Erythroblast (primary cell): ENCODE measurements at regions not wholly inside any gene's neighbourhood (a gene's known extent, or its start where the extent isn't known, plus 50 kb on each side); places are given as distances from the start of the nearest gene placed in this dataset.

Experiments used
- GATA1 ChIP-seq: IDR thresholded peaks from 2 replicates; pipeline ENCODE4 v1.6.1; 2011; ENCODE audit warnings: low read depth, mild to moderate bottlenecking, control low read depth, low read length, moderate library complexity
- POLR2A ChIP-seq: IDR thresholded peaks from 2 replicates; pipeline ENCODE4 v1.6.1; 2011; ENCODE audit warnings: mild to moderate bottlenecking, low read length

DNA sequence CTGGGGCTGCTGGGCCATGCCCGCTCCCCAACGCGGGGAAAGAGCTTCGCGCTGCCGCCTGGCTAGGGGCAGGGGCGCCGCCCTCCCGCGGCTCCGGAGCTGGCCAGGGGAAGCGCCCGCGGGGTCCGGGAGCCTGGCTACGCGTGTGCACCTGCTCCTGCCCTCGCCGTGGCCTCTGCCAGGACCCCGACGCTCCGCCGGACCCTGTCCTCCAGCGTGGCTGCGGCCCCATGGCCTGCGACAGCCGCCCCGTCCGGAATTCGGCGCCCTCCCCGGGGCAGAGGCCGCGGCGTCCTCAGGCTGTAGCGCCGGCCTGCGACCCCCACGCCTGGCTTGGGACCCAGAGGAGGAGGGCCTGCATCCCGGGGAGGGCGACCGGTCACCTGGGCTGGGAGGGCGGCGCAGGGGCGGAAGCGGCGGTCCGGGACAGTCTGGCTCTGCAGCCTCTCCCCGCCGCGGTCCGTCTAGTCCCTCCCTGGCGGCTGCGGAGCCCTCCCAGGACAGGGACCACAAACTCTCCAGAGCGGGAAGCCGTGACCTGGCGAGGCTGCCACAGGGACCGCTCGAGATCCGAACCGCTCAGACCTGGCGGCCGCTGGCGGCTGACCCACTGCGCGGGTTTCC, 85.6 kb downstream of the ALG10 start:
- TF ChIP-seq POLR2A: no peak
- no peak for TF ChIP-seq GATA1
